H1 (cell line): ENCODE measurements at regions not wholly inside any gene's neighbourhood (a gene's known extent, or its start where the extent isn't known, plus 50 kb on each side); places are given as distances from the start of the nearest gene placed in this dataset.

Experiments
- HDAC2 ChIP-seq, 2 experiments: fragments of 300-600 bp in 1 of 2; sonication (generic) in 1 of 2; IDR thresholded peaks; 2 replicates each; pipeline ENCODE4 v1.6.1; 2011 to 2012; ENCODE audit warnings: low read depth in 2 of 2, low read length in 2 of 2, mild to moderate bottlenecking in 2 of 2, moderate library complexity in 2 of 2, borderline replicate concordance in 1 of 2, inconsistent platforms in 1 of 2

- no peak for TF ChIP-seq HDAC2 (IDR thresholded peaks at IDR 0.05; ENCODE audit: borderline replicate concordance in 1 of 2, low read depth in 2 of 2, low read length in 2 of 2)
Measured at GRCh38 chr1:228990906-228991569, 255.8 kb downstream of the RHOU start (continued).
